GM12891 (cell line): ENCODE measurements at regions not wholly inside any gene's neighbourhood (a gene's known extent, or its start where the extent isn't known, plus 50 kb on each side); places are given as distances from the start of the nearest gene placed in this dataset.

Source experiments
- PAX5 ChIP-seq: IDR thresholded peaks from 2 replicates; pipeline ENCODE4 v1.6.1; 2011; ENCODE audit warnings: low read length, moderate library complexity, mild to moderate bottlenecking; ENCODE audit not compliant: insufficient read depth, severe bottlenecking
- POLR2A ChIP-seq: IDR thresholded peaks from 2 replicates; pipeline ENCODE4 v1.6.1; 2011; ENCODE audit warnings: low read depth, low read length, control low read depth
- POLR2AphosphoS5 ChIP-seq: IDR thresholded peaks from 2 replicates; pipeline ENCODE4 v1.6.1; 2011; ENCODE audit warnings: low read depth, low read length, control low read depth
- POU2F2 ChIP-seq: IDR thresholded peaks from 2 replicates; pipeline ENCODE4 v1.6.1; 2011; ENCODE audit warnings: low read depth, mild to moderate bottlenecking, control low read depth, low read length, moderate library complexity
- SPI1 ChIP-seq: IDR thresholded peaks from 2 replicates; pipeline ENCODE4 v1.6.1; 2011; ENCODE audit warnings: low read depth, low read length, control low read depth
- TAF1 ChIP-seq: IDR thresholded peaks from 2 replicates; pipeline ENCODE4 v1.6.1; 2011; ENCODE audit warnings: low read depth, low read length, control low read depth

DNA sequence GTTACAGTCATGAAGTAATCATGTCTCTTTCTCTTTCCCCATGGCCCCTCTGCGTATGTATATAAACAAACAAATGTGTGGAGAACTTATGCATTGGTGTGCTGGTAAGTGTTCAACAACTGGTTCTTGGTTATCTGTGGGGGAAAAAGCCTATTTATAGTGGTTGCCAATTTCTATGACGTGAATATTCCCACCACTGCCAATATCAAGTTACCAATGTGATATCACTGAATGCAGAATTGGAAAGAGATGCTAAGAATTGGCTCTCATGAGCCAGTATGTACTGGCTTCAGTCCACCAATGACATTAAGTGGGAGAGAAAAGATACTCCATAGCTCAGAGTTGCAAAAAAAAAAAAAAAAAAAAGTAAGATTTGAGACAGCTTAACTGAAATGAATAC, 399.7 kb downstream of the REEP3 start:
- no peak for TF ChIP-seq PAX5
- TF ChIP-seq POLR2A: no peak
- no peak for TF ChIP-seq POLR2AphosphoS5
- no peak for TF ChIP-seq SPI1
- no peak for TF ChIP-seq TAF1
- TF ChIP-seq POU2F2: no peak
